SK-N-SH treated with all-trans-retinoic acid at 6 μM for 48 hours (cell line): ENCODE measurements at regions not wholly inside any gene's neighbourhood (a gene's known extent, or its start where the extent isn't known, plus 50 kb on each side); places are given as distances from the start of the nearest gene placed in this dataset.
"Not testable (repeated sequence)": the region's sequence is repeated elsewhere in the genome, so short reads cannot be mapped to it uniquely, and the experiment has no call there.

Experiments
- ATAC-seq: fragments of 200-7000 bp; cut with Tn5 transposase; 3 replicates; pipeline ENCODE4 v1.9.1; 2020; ENCODE audit warnings: mild to moderate bottlenecking, moderate library complexity
- ARNTL ChIP-seq: fragments of 450-650 bp; formaldehyde crosslinking; IDR thresholded peaks from 2 replicates; pipeline ENCODE4 v1.5.0; 2020; ENCODE audit warnings: low read depth, mild to moderate bottlenecking, moderate library complexity, borderline replicate concordance
- BACH2 ChIP-seq: fragments of 250-450 bp; sonication (Bioruptor Pico); IDR thresholded peaks from 2 replicates; pipeline ENCODE4 v1.9.0; 2021; ENCODE audit warnings: mild to moderate bottlenecking, borderline replicate concordance
- CREB5 ChIP-seq: fragments of 250-450 bp; sonication (Bioruptor Pico); IDR thresholded peaks from 2 replicates; pipeline ENCODE4 v1.5.1; 2020; ENCODE audit warnings: low read depth, mild to moderate bottlenecking, moderate library complexity
- CSDC2 ChIP-seq: fragments of 250-450 bp; sonication (Bioruptor Pico); IDR thresholded peaks from 2 replicates; pipeline ENCODE4 v1.5.0; 2020; ENCODE audit warnings: mild to moderate bottlenecking, moderate library complexity
- ESRRG ChIP-seq: fragments of 250-450 bp; sonication (Bioruptor Pico); IDR thresholded peaks from 2 replicates; pipeline ENCODE4 v1.6.1; 2021; ENCODE audit warnings: mild to moderate bottlenecking
- GLIS3 ChIP-seq: fragments of 250-450 bp; sonication (Bioruptor Pico); IDR thresholded peaks from 2 replicates; pipeline ENCODE4 v1.5.0; 2020; ENCODE audit warnings: mild to moderate bottlenecking, moderate library complexity
- ISL1 ChIP-seq: fragments of 250-450 bp; sonication (Bioruptor Pico); IDR thresholded peaks from 2 replicates; pipeline ENCODE4 v2.1.2; 2022; ENCODE audit warnings: mild to moderate bottlenecking, moderate library complexity
- OSR1 ChIP-seq: fragments of 250-450 bp; sonication (Bioruptor Pico); IDR thresholded peaks from 2 replicates; pipeline ENCODE4 v1.8.0; 2022; ENCODE audit warnings: moderate library complexity, mild to moderate bottlenecking, inconsistent platforms
- PATZ1 ChIP-seq: fragments of 250-450 bp; sonication (Bioruptor Pico); IDR thresholded peaks from 2 replicates; pipeline ENCODE4 v1.8.0; 2020; ENCODE audit warnings: mild to moderate bottlenecking, moderate library complexity, borderline replicate concordance
- PPARA ChIP-seq: fragments of 250-450 bp; sonication (Bioruptor Pico); IDR thresholded peaks from 2 replicates; pipeline ENCODE4 v1.5.0; 2020; ENCODE audit warnings: mild to moderate bottlenecking, borderline replicate concordance
- RARB ChIP-seq: fragments of 250-450 bp; sonication (Bioruptor Pico); IDR thresholded peaks from 2 replicates; pipeline ENCODE4 v1.8.0; 2021; ENCODE audit warnings: mild to moderate bottlenecking, moderate library complexity
- SNAI2 ChIP-seq: fragments of 250-450 bp; sonication (Bioruptor Pico); IDR thresholded peaks from 2 replicates; pipeline ENCODE4 v1.5.0; 2020; ENCODE audit warnings: mild to moderate bottlenecking, moderate library complexity
- TCF4 ChIP-seq: fragments of 250-450 bp; sonication (Bioruptor Pico); IDR thresholded peaks from 2 replicates; pipeline ENCODE4 v1.8.0; 2021; ENCODE audit warnings: mild to moderate bottlenecking, moderate library complexity, borderline replicate concordance
- TOX ChIP-seq: fragments of 250-450 bp; sonication (Bioruptor Pico); IDR thresholded peaks from 2 replicates; pipeline ENCODE4 v1.8.0; 2021; ENCODE audit warnings: mild to moderate bottlenecking, moderate library complexity, borderline replicate concordance
- TSHZ2 ChIP-seq: fragments of 250-450 bp; sonication (Bioruptor Pico); IDR thresholded peaks from 2 replicates; pipeline ENCODE4 v1.5.0; 2020; ENCODE audit warnings: mild to moderate bottlenecking, moderate library complexity
- ZC3H10 ChIP-seq: fragments of 250-450 bp; sonication (Bioruptor Pico); IDR thresholded peaks from 2 replicates; pipeline ENCODE4 v1.5.1; 2021; ENCODE audit warnings: mild to moderate bottlenecking, moderate library complexity
- ZFP3 ChIP-seq: fragments of 250-450 bp; sonication (Bioruptor Pico); IDR thresholded peaks from 2 replicates; pipeline ENCODE4 v1.5.0; 2020; ENCODE audit warnings: mild to moderate bottlenecking, moderate library complexity
- ZFP30 ChIP-seq: fragments of 450-650 bp; formaldehyde crosslinking; IDR thresholded peaks from 2 replicates; pipeline ENCODE4 v1.5.0; 2022; ENCODE audit warnings: mild to moderate bottlenecking, moderate library complexity
- ZNF565 ChIP-seq: fragments of 450-650 bp; formaldehyde crosslinking; conservative IDR thresholded peaks from 2 replicates; pipeline ENCODE4 v1.5.0; 2020; ENCODE audit warnings: low read depth, mild to moderate bottlenecking, moderate library complexity
- ZNF70 ChIP-seq: fragments of 450-650 bp; formaldehyde crosslinking; IDR thresholded peaks from 2 replicates; pipeline ENCODE4 v1.5.0; 2020; ENCODE audit warnings: mild to moderate bottlenecking, moderate library complexity
- ZNF8 ChIP-seq: fragments of 450-650 bp; formaldehyde crosslinking; IDR thresholded peaks from 2 replicates; pipeline ENCODE4 v1.5.0; 2020; ENCODE audit warnings: mild to moderate bottlenecking, moderate library complexity
- TF ChIP-seq, protein P1 (sequence below): fragments of 250-450 bp; sonication (Bioruptor Pico); IDR thresholded peaks from 2 replicates; pipeline ENCODE4 v1.5.1; 2021; ENCODE audit warnings: mild to moderate bottlenecking, moderate library complexity

GRCh38 chr2:53028746-53029423 is 738.7 kb upstream of the CHAC2 start:
- ATAC-seq = no peak
- TF ChIP-seq TCF4 (CRISPR knock-in tag) (peak; percentile 24; the same call in 1 of the 2 replicates), TOX (CRISPR knock-in tag) (no peak)

DNA sequence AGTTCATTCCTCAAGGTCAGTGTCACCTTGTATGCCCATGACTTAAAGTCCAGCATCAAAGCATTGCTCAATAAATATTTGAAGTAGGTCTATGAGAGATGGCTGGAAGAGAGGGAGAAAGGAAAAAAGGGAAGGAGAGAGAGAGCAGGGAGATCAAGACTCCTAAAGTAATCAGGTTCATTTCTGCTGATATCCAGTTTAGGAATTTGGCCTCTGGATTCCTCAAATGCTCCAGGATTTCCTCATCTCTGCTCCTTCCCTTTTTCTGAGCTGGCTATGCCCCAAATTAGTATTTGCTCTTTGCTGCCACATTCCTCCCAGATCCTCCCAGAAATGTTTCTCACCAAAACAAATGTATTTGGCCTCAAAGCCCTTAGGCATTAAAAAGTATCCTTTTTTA is 739.4 kb upstream of the CHAC2 start:
- no peak for ATAC-seq
- TF ChIP-seq ZC3H10 (CRISPR knock-in tag) (no peak), OSR1 (no peak), ISL1 (CRISPR knock-in tag) (no peak)

DNA sequence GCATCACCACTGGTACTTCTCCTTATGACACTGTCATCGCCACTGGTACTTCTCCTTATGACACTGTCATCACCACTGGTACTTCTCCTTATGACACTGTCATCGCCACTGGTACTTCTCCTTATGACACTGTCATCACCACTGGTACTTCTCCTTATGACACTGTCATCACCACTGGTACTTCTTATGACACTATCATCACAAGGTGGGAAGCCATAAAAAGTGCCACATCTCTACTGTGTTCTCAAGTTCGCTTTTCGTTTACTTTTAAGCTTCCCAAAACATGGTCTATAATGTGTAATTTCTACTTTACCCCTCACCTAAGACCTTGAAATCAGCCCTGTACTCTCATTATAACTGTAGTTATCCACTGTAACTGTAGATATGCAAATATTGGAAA is 745.4 kb upstream of the CHAC2 start:
- not testable (repeated sequence) for ATAC-seq

- no peak for TF ChIP-seq ZC3H10 (CRISPR knock-in tag)
- no peak for TF ChIP-seq PATZ1
- TF ChIP-seq GLIS3 (CRISPR knock-in tag) = no peak
- no peak for TF ChIP-seq CSDC2 (CRISPR knock-in tag)
- TF ChIP-seq TCF4 (CRISPR knock-in tag) = no peak
- TF ChIP-seq OSR1 = no peak
- no peak for TF ChIP-seq PPARA (CRISPR knock-in tag)
- TF ChIP-seq BACH2 (CRISPR knock-in tag) = no peak
- TF ChIP-seq ZNF8 (CRISPR knock-in tag) = no peak
- TF ChIP-seq ESRRG (CRISPR knock-in tag) = no peak
- TF ChIP-seq CREB5 (CRISPR knock-in tag) = no peak
- TF ChIP-seq ZFP30 (CRISPR knock-in tag) = no peak
- TF ChIP-seq ZNF565 (CRISPR knock-in tag) = no peak
- TF ChIP-seq SNAI2 (CRISPR knock-in tag) = no peak
- TF ChIP-seq ZFP3 = no peak
- TF ChIP-seq ZNF70 (CRISPR knock-in tag) = no peak
- no peak for TF ChIP-seq TSHZ2
- no peak for ATAC-seq
These were observed 745.8 kb upstream of the CHAC2 start for GRCh38 chr2:53021828-53022227.

DNA sequence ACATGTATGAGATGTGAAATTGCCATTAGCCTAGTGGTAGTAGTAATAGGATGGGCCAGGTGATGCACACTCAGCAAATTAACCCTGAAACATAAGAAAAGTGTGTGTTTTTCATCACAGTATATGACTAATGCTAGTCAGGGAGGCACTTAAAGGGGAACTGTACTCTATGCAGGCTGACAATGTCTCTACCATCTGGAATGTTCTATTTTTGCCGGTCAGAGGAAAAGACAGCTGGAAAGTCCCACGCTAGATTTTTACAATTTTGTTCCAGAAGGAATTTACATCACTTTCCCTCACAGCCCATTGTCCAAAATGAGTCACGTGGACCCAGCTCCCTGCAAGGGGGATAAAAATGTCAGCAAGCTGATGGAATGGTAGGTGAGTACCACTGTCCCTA is 746.3 kb upstream of the CHAC2 start:
- TF ChIP-seq RARB (CRISPR knock-in tag) = no peak
- no peak for TF ChIP-seq SNAI2 (CRISPR knock-in tag)
- TF ChIP-seq TCF4 (CRISPR knock-in tag) = no peak
- TF ChIP-seq TOX (CRISPR knock-in tag) = no peak
- no peak for TF ChIP-seq ZC3H10 (CRISPR knock-in tag)
- TF ChIP-seq ISL1 (CRISPR knock-in tag) = no peak
- no peak for TF ChIP-seq ARNTL (CRISPR knock-in tag)
- no peak for TF ChIP-seq ZNF70 (CRISPR knock-in tag)
- TF ChIP-seq, protein P1, sequence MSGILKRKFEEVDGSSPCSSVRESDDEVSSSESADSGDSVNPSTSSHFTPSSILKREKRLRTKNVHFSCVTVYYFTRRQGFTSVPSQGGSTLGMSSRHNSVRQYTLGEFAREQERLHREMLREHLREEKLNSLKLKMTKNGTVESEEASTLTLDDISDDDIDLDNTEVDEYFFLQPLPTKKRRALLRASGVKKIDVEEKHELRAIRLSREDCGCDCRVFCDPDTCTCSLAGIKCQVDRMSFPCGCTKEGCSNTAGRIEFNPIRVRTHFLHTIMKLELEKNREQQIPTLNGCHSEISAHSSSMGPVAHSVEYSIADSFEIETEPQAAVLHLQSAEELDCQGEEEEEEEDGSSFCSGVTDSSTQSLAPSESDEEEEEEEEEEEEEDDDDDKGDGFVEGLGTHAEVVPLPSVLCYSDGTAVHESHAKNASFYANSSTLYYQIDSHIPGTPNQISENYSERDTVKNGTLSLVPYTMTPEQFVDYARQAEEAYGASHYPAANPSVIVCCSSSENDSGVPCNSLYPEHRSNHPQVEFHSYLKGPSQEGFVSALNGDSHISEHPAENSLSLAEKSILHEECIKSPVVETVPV = no peak
- TF ChIP-seq OSR1 = no peak
- TF ChIP-seq GLIS3 (CRISPR knock-in tag) = no peak
- no peak for ATAC-seq
